ENCODE measurements at regions not wholly inside any gene's neighbourhood (a gene's known extent, or its start where the extent isn't known, plus 50 kb on each side); places are given as distances from the start of the nearest gene placed in this dataset.

GRCh38 chr18:44342162-44342561 lies 338.5 kb upstream of the SETBP1 start:
- ChIA-PET CTCF (interaction anchor here (0.6 kb wide), 1 partner anchor 1042 kb away, joined by 4 read pairs; no protein-coding TSS in a partner anchor), POLR2A (no interaction called here)
- TF ChIP-seq ZNF132 (tag by site-specific recombination; IDR thresholded peaks at IDR 0.05; ENCODE audit: borderline replicate concordance) (no peak), ZNF837 (tag by site-specific recombination; IDR thresholded peaks at IDR 0.05) (no peak), ZBTB20 (tag by site-specific recombination; IDR thresholded peaks at IDR 0.05) (no peak), ZNF768 (tag by site-specific recombination; IDR thresholded peaks at IDR 0.05) (no peak), ZNF610 (tag by site-specific recombination; IDR thresholded peaks at IDR 0.05; ENCODE audit: borderline replicate concordance) (no peak), ZNF664 (tag by site-specific recombination; IDR thresholded peaks at IDR 0.05) (no peak), ZBTB7A (tag by site-specific recombination; IDR thresholded peaks at IDR 0.05; ENCODE audit: low read depth) (no peak), ZBTB26 (tag by site-specific recombination; optimal IDR thresholded peaks at IDR 0.05) (no peak), ZNF404 (tag by site-specific recombination; IDR thresholded peaks at IDR 0.05) (no peak), KLF16 (tag by site-specific recombination; IDR thresholded peaks at IDR 0.05) (no peak), ZBTB11 (tag by site-specific recombination; conservative IDR thresholded peaks at IDR 0.05; ENCODE audit: low read depth) (no peak), ZNF394 (tag by site-specific recombination; IDR thresholded peaks at IDR 0.05; ENCODE audit: borderline replicate concordance) (no peak), MYNN (tag by site-specific recombination; IDR thresholded peaks at IDR 0.05; ENCODE audit: borderline replicate concordance) (no peak), GLI2 (tag by site-specific recombination; IDR thresholded peaks at IDR 0.05; ENCODE audit: borderline replicate concordance, low read depth) (no peak), ZSCAN23 (tag by site-specific recombination; IDR thresholded peaks at IDR 0.05) (no peak), ZNF830 (tag by site-specific recombination; IDR thresholded peaks at IDR 0.05; ENCODE audit: low read depth) (no peak), ZNF324 (tag by site-specific recombination; IDR thresholded peaks at IDR 0.05) (no peak), ZNF560 (tag by site-specific recombination; IDR thresholded peaks at IDR 0.05; ENCODE audit: borderline replicate concordance) (no peak), ZNF792 (tag by site-specific recombination; IDR thresholded peaks at IDR 0.05) (no peak)
- TF ChIP-seq, protein P1, sequence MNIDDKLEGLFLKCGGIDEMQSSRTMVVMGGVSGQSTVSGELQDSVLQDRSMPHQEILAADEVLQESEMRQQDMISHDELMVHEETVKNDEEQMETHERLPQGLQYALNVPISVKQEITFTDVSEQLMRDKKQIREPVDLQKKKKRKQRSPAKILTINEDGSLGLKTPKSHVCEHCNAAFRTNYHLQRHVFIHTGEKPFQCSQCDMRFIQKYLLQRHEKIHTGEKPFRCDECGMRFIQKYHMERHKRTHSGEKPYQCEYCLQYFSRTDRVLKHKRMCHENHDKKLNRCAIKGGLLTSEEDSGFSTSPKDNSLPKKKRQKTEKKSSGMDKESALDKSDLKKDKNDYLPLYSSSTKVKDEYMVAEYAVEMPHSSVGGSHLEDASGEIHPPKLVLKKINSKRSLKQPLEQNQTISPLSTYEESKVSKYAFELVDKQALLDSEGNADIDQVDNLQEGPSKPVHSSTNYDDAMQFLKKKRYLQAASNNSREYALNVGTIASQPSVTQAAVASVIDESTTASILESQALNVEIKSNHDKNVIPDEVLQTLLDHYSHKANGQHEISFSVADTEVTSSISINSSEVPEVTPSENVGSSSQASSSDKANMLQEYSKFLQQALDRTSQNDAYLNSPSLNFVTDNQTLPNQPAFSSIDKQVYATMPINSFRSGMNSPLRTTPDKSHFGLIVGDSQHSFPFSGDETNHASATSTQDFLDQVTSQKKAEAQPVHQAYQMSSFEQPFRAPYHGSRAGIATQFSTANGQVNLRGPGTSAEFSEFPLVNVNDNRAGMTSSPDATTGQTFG (tag by site-specific recombination; IDR thresholded peaks at IDR 0.05; ENCODE audit: borderline replicate concordance), result no peak
- H3K27ac ChIP-seq (ENCODE audit: extremely low read depth, low read depth, low read length), result no peak overlapping the region
- H3K4me3 ChIP-seq (ENCODE audit: low read depth, low read length), result no peak overlapping the region
- no peaks in the 10 kb centered on the region for H3K36me3 ChIP-seq (ENCODE audit: control insufficient read depth in 2 of 2, insufficient read depth in 1 of 2, low read length in 2 of 2)
- H3K9me3 ChIP-seq (ENCODE audit: control insufficient read depth, insufficient read depth, low read depth, low read length), result no peaks in the 10 kb centered on the region
- H3K4me1 ChIP-seq (ENCODE audit: control insufficient read depth, insufficient read depth, low read length), result no peaks in the 10 kb centered on the region

Data from HEK293 (cell line).